NCI-H2227 (cell line): ENCODE measurements at regions not wholly inside any gene's neighbourhood (a gene's known extent, or its start where the extent isn't known, plus 50 kb on each side); places are given as distances from the start of the nearest gene placed in this dataset.

ENCODE experiments used
- DNase-seq: peaks from one replicate; lab custom pipeline; 2025; ENCODE audit not compliant: unreplicated experiment; lab: John Stamatoyannopoulos, UW

DNA sequence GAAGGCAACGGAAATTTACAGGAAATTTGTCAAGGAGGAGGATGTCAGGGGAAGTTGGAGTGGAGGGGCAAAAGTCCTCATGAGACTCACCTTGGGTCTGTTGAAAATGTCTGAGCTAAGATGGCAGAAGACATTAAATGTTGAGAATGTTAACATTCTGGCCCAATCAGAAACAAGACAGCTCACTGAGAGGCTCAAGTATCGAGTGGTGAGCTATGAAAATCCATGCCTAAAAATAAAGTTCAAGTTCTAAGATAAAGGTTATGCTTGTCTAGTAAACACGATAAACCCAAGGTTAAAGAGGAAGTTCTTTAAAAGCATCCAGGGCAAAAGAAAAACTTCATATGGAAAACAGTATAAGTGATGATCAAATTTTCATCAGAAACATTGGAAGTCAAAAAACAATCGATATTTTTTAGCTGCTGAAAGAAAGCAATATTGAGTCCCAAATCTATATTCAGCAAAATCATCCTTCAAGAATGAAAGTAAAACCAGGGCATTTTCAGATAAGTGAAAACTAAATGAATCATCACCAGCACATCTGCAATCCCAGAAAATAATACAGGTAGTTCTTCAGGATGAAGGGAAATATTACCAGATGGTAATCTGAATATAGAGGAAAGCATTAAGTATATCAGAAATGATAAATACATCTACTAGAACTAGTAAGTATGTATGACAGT, 462.4 kb downstream of the TLL1 start:
- no peak for DNase-seq

GRCh38 chr4:166341992-166342391, 469.0 kb downstream of the TLL1 start:
- DNase-seq, result no peak

DNA sequence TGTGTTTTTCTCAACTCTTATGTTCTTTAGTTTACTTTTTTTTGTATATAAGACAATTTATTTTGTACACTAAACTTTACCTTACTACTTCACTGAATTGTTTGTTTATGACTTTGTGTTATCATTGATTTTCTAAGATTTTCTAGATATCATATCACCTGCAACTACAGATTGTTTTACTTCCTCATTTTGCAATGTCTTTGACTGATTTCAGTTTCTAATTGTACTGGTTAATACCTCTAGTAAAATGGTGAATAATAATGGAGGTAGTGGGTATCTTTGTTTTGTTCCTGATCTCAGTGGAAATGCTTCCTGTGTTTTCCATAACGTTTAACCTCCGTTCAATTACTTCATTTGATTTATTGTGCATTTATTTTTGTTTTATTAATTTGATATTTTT, 490.2 kb downstream of the TLL1 start:
- no peak for DNase-seq

DNA sequence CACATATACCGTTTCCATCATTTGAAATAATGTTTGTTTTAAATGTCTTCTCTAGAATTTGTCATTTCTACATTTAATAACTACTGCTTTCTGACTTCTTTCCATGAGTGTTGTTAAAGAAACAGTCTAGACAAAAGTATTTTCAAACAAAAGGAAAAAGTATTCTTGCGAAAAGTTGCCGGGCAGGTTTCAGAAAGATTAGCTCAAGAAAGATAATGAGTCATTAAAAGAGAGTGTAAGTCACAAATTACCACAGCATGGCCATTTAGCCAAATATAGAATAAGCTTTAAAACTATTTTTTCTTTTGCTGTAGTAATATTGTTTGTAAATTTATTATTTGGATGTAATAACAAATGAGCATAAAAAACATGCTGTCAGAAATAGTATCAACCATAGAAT, 493.0 kb downstream of the TLL1 start:
- DNase-seq, result no peak

DNA sequence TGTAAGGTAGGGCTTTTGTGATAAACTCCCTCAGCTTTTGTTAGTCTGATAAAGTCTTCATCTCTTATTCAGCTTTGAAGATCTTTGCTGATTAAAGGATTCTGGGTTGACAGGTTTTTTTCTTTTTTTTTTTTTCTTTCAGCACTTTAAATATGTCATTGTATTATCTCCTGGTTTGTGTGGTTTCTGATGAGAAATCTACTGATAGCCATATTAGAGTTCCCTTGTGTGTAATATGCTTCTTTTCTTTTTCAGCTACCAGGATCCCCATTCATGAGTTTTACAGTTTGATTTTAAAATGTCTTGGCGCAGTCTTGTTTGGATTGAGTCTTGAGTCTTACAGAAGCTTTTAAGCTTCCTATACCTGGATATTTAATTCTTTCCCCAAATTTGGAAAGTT, 504.5 kb downstream of the TLL1 start:
- no peak for DNase-seq

DNA sequence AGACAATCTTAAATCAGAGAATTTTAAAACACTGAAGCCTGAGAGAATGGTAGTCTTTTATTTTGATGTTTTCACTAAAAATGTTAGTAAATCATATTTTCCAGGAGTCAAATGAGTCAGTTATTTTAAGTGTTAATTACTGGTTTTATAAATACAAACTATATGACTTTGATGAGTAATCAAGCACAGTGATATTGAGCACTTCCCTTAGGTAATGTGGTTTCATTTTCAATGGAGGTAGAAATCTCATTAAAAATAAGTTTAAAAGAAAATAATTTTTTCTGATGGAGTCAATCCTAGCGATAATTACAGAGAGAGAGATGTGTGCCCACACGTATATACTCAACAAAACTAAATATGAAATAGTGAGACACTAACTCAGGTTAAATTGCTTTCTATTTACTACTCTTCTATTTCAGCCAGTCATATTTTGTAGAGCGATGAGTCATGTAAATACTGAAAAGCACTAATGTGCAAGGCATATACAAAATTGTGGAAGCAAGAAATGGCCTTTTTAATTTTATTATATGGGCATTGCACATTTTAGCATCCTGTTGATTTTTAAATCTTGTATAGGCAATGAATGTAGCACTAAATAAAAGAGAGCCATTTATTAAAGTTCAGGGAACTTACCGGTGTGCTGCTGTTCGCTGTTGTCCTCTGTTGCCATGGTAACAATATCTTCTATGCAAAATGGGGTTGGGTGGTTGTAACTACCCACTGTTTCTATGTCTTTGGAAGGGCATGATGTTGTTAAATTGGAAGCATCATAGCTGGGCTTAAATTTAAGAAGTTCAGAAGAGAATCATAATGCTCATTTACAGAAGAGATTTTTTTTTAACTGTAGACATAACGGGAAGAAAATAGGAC, 513.7 kb downstream of the TLL1 start:
- DNase-seq, result no peak

- DNase-seq, result no peak
Measured at GRCh38 chr4:166391501-166391900, 518.5 kb downstream of the TLL1 start.

- DNase-seq, result no peak
Measured at GRCh38 chr4:166399021-166399420, 526.0 kb downstream of the TLL1 start.

DNA sequence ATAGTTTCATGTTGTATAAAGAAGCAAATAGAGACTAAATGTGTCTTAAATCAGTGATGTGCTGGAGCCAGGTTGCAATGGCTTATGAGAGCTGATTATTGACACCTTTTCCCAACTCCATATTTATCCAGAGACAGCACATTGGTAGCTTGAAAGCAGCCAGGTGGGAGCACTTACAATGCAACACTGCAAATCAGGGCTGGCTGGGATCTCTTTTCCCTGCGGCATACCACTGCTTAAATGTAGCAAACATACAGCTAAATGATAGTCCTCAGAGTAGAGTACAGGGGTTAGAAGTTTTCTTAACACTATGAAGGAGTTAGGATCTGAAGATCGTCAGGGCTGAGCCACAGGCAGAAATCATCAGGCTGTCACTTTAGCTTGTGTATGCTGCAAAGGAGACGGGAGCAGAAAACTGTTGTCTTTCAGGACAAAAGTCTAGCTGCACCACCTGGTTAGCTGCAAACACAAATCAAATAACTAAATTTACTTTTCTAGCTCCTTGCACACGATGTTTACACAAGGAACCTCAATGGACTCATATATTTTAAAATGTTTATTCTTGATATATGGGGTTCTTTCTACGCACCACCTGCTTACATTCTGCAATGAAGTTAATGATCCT, 527.3 kb downstream of the TLL1 start:
- DNase-seq, result no peak

DNA sequence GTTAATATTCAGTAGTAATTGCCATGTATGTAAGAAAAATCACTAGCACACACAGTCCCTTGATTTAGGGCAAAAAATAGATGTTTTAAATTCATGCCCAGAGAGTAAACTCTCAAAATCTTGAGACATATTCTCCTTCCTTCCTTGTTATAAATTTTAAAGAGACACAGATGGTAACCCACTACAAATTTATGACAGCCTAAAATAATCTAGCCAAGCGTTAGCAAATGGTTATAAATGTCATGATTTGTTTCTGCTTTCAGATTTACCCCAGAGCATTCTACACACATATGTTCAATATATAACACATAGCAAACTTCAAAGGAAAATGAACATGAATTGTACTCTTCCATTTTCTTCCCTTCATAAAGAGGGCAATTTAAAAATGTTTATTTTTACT, 540.3 kb downstream of the TLL1 start:
- no peak for DNase-seq

GRCh38 chr4:166414431-166414830, 541.4 kb downstream of the TLL1 start:
- no peak for DNase-seq

DNA sequence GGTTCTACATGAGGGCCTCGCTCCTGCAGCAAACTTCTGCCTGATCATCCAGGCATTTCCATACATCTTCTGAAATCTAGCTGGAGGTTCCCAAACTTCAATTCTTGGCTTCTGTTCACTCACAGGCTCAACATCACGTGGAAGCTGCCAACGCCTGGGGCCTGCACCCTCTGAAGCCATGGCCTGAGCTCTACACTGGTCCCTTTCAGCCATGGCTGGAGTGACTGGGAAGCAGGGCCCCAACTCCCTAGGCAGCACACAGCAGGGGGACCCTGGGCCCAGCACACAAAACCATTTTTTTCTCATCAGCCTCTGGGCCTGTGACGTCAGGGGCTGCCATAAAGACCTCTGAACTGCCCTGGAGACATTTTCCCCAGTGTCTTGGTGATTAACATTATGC, 542.7 kb downstream of the TLL1 start:
- no peak for DNase-seq

- DNase-seq, result no peak
Measured at GRCh38 chr4:166421556-166422156, 548.6 kb downstream of the TLL1 start.

- DNase-seq, result no peak
Measured at GRCh38 chr4:166422475-166422874, 549.4 kb downstream of the TLL1 start.

DNA sequence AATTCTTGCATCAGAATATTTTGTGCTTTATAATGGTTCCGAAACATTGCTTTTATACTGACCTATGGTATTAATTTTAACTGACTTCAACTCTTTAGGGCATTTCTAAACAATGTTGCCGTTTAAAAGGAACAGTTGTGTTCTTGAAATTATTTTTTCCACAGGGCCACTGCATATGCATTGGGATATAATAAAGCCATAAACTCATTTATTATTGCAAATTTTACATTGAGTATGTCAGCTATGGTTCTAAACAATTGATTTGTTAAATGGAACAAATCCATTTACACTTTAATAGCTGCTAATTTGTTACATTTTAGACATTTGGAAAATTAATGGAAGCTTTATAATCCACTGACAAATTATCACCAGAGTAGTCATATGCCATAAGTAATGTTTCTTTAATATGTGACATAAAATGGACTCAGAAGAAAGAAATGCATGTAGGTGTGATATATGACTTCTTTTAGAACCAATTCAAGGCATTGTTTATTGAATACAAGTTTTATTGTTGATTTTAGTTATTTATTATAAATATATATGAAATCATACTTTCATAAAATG, 553.3 kb downstream of the TLL1 start:
- DNase-seq, result no peak

GRCh38 chr4:166432125-166432524, 559.1 kb downstream of the TLL1 start:
- DNase-seq, result no peak

DNA sequence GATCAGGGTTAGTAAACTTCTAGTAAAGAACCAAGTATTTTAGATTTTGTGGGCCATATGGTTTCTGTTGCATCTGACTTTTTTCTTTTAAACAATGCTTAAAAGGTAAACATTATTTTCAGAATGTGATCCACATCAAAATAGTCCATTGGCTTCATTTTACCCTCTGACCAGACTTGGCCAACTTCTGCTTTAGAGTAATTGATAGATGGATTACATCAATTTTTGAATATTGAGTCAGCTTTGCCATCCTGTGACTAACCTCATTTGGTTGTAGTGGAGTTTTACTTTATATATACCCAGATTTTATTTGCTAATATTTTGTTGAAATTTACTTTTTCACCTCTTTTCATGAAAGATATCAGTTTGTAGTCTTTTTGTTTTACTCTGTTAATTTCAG, 559.8 kb downstream of the TLL1 start:
- no peak for DNase-seq

- DNase-seq, result no peak
Measured at GRCh38 chr4:166435449-166435848, 562.4 kb downstream of the TLL1 start.

GRCh38 chr4:166458756-166459155, 585.7 kb downstream of the TLL1 start:
- DNase-seq, result no peak

- no peak for DNase-seq
Measured at GRCh38 chr4:166459621-166460020, 586.6 kb downstream of the TLL1 start.

DNA sequence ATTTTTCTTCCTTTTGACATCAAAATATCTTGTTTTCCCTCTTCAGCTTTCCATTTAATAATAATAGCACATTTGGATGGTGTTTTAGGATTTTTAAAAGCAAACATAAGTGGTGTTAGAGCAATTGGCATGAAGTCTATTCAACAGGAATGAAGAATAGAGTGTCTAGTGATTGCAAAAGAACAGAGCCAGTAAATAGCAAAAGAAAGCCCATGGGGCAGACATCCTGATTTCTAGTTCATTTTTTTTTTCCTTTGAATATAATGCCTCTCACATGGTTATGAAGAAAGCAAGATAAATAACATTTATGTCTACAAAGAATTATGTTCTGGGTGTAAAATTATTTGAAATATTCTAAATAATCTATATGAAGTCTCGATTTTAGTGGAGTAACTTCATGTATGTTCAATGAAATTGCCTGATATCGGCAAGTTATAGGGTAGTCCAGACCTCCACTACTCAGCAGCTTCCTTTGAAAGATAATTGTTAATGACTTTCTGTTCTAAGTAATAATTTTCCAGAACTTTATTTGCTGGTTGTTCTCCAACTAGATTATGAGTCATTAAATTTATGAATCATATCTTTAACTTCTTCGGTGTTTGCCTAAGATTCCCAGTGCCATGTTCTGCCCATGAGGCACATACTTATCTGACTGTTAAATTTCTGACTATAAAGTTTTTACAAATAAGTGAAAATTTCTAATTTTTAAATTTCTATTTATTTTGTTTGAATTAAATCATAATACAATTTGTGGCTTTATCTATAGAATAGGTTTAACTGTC, 587.9 kb downstream of the TLL1 start:
- DNase-seq, result no peak
